A549 (cell line): ENCODE measurements at regions not wholly inside any gene's neighbourhood (a gene's known extent, or its start where the extent isn't known, plus 50 kb on each side); places are given as distances from the start of the nearest gene placed in this dataset.

Experiments
- CBX8 ChIP-seq: fragments of 200-600 bp; sonication (generic); IDR thresholded peaks from 2 replicates; pipeline ENCODE4 v1.6.1; 2016
- CTCF ChIP-seq: fragments of >200 bp; sonication (Bioruptor Twin); formaldehyde crosslinking; IDR thresholded peaks from 3 replicates; pipeline ENCODE4 v1.5.1; 2016
- HOXB5 ChIP-seq: fragments of 250-450 bp; sonication (Bioruptor Pico); IDR thresholded peaks from 2 replicates; pipeline ENCODE4 v1.5.0; 2020; ENCODE audit warnings: mild to moderate bottlenecking, moderate library complexity
- POLR2AphosphoS2 ChIP-seq: conservative IDR thresholded peaks from 2 replicates; pipeline ENCODE4 v1.6.1; 2012; ENCODE audit warnings: low read length, improper control_type of control experiment, inconsistent platforms
- SREBF2 ChIP-seq: fragments of 450-650 bp; IDR thresholded peaks from 2 replicates; pipeline ENCODE4 v1.6.1; 2014; ENCODE audit warnings: mild to moderate bottlenecking, moderate library complexity

GRCh38 chr21:28758883-28759242, 233.8 kb downstream of the LTN1 start:
- TF ChIP-seq CTCF (no peak), POLR2AphosphoS2 (no peak), SREBF2 (no peak), HOXB5 (no peak), CBX8 (no peak)
